WTC11 (cell line): ENCODE measurements at regions not wholly inside any gene's neighbourhood (a gene's known extent, or its start where the extent isn't known, plus 50 kb on each side); places are given as distances from the start of the nearest gene placed in this dataset.

Experiments
- ATAC-seq: fragments of 200-7000 bp; cut with Tn5 transposase; 2 replicates; pipeline ENCODE4 v1.10.0; 2021; ENCODE audit warnings: mild to moderate bottlenecking, moderate library complexity
- CTCF ChIA-PET: fragments of 300-600 bp; sonication (Branson Sonifier 250); formaldehyde crosslinking; loops from one replicate; lab custom pipeline; 2021; ENCODE audit warnings: antibody characterized with exemption; lab: Charles Lee
- POLR2A ChIA-PET: fragments of 350-600 bp; sonication (Branson Sonifier 250); formaldehyde crosslinking; loops from one replicate; lab custom pipeline; 2021; ENCODE audit warnings: antibody characterized with exemption; lab: Charles Lee
- DNase-seq: peaks from one replicate; pipeline ENCODE4 v3.0.0; 2021; ENCODE audit warnings: low spot score
- H3K27ac Mint-ChIP-seq: 2 replicates; pipeline ENCODE4 v1.8.0; 2021; ENCODE audit warnings: mixed read lengths
- H3K27me3 Mint-ChIP-seq: 2 replicates; pipeline ENCODE4 v1.8.0; 2021; ENCODE audit warnings: low read depth, mild to moderate bottlenecking, moderate library complexity, mixed read lengths
- H3K36me3 Mint-ChIP-seq: 2 replicates; pipeline ENCODE4 v1.8.0; 2021; ENCODE audit warnings: mixed read lengths
- H3K4me1 Mint-ChIP-seq: 2 replicates; pipeline ENCODE4 v1.8.0; 2022; ENCODE audit warnings: mixed read lengths
- H3K4me3 Mint-ChIP-seq: 2 replicates; pipeline ENCODE4 v1.8.0; 2021; ENCODE audit warnings: mild to moderate bottlenecking, moderate library complexity, mixed read lengths
- H3K9me3 Mint-ChIP-seq: 2 replicates; pipeline ENCODE4 v1.8.0; 2021; ENCODE audit warnings: mixed read lengths
- CREM ChIP-seq: sonication (generic); formaldehyde crosslinking; IDR thresholded peaks from 2 replicates; pipeline ENCODE4 v1.8.1; 2022; ENCODE audit warnings: mild to moderate bottlenecking, missing genetic modification reagents, moderate library complexity
- FOXP1 ChIP-seq: sonication (generic); formaldehyde crosslinking; IDR thresholded peaks from 2 replicates; pipeline ENCODE4 v1.8.0; 2022; ENCODE audit warnings: missing genetic modification reagents, mild to moderate bottlenecking, moderate library complexity, borderline replicate concordance
- JUN ChIP-seq: sonication (generic); formaldehyde crosslinking; IDR thresholded peaks from 2 replicates; pipeline ENCODE4 v1.8.0; 2023; ENCODE audit warnings: mild to moderate bottlenecking, missing genetic modification reagents
- SMAD3 ChIP-seq: sonication (generic); formaldehyde crosslinking; IDR thresholded peaks from 2 replicates; pipeline ENCODE4 v1.8.0; 2022; ENCODE audit warnings: missing genetic modification reagents, mild to moderate bottlenecking, borderline replicate concordance
- SMAD4 ChIP-seq: sonication (generic); formaldehyde crosslinking; IDR thresholded peaks from 2 replicates; pipeline ENCODE4 v1.8.0; 2022; ENCODE audit warnings: mild to moderate bottlenecking, missing genetic modification reagents
- SP1 ChIP-seq: sonication (generic); formaldehyde crosslinking; conservative IDR thresholded peaks from 2 replicates; pipeline ENCODE4 v1.8.1; 2022; ENCODE audit warnings: missing genetic modification reagents
- TP53 ChIP-seq: sonication (generic); formaldehyde crosslinking; IDR thresholded peaks from 2 replicates; pipeline ENCODE4 v1.8.1; 2023; ENCODE audit warnings: mild to moderate bottlenecking, missing genetic modification reagents
- ZBTB21 ChIP-seq: sonication (generic); formaldehyde crosslinking; IDR thresholded peaks from 2 replicates; pipeline ENCODE4 v1.8.1; 2023; ENCODE audit warnings: mild to moderate bottlenecking, missing genetic modification reagents, borderline replicate concordance
- ZBTB43 ChIP-seq: sonication (generic); formaldehyde crosslinking; IDR thresholded peaks from 2 replicates; pipeline ENCODE4 v1.8.1; 2023; ENCODE audit warnings: mild to moderate bottlenecking, missing genetic modification reagents
- TF ChIP-seq, protein P1 (sequence below): sonication (generic); formaldehyde crosslinking; IDR thresholded peaks from 2 replicates; pipeline ENCODE4 v1.8.1; 2022; ENCODE audit warnings: low read depth, mild to moderate bottlenecking, moderate library complexity, missing genetic modification reagents, borderline replicate concordance
- TF ChIP-seq, protein P2 (sequence below): sonication (generic); formaldehyde crosslinking; IDR thresholded peaks from 2 replicates; pipeline ENCODE4 v1.8.1; 2022; ENCODE audit warnings: mild to moderate bottlenecking, missing genetic modification reagents, moderate library complexity, borderline replicate concordance
- TF ChIP-seq, protein P3 (sequence below): fragments of 250-450 bp; sonication (Bioruptor Pico); IDR thresholded peaks from 2 replicates; pipeline ENCODE4 v1.9.0; 2021; ENCODE audit warnings: mild to moderate bottlenecking, borderline replicate concordance
- TF ChIP-seq, protein P4 (sequence below): sonication (generic); formaldehyde crosslinking; IDR thresholded peaks from 2 replicates; pipeline ENCODE4 v1.8.0; 2023; ENCODE audit warnings: missing genetic modification reagents
- TF ChIP-seq, protein P5 (sequence below): sonication (generic); formaldehyde crosslinking; IDR thresholded peaks from 2 replicates; pipeline ENCODE4 v1.8.0; 2022; ENCODE audit warnings: mild to moderate bottlenecking, missing genetic modification reagents

DNA sequence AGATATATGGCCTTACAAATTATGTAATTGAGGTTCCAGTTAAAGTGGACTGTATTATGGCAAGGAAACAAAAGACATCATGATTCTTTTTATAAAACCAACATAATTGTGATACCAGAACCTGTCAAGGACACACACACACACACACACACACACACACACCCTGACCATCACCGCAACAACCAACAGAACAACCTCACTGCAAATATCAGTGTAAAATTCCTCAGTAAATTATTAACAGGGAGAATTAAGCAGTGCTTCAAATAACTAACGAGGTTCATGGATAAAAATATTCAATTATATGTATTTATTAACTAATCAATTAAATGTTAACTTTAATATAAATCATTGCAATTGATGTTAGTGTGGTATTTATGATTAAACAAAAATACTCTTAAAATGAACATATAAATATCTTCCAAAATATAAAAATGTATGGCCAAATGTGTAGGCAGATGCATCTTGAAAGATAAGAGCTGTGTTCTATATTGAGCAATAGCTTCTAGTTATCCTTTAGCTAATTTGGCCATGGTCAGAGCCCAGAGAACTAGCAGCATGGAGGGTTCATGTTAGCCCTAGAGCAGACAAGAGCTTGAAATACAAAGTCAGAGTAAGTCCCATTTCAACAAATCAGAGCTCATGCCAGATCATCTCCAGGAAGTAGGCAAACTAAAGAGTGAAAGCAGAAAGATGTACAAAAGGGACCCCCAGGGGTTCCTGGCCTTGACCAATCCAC is 280.5 kb upstream of the ADAMTS16 start (continued):
- TF ChIP-seq, protein P1, sequence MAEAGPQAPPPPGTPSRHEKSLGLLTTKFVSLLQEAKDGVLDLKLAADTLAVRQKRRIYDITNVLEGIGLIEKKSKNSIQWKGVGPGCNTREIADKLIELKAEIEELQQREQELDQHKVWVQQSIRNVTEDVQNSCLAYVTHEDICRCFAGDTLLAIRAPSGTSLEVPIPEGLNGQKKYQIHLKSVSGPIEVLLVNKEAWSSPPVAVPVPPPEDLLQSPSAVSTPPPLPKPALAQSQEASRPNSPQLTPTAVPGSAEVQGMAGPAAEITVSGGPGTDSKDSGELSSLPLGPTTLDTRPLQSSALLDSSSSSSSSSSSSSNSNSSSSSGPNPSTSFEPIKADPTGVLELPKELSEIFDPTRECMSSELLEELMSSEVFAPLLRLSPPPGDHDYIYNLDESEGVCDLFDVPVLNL (CRISPR knock-in tag) = no peak
- TF ChIP-seq CREM (CRISPR knock-in tag) (no peak), SMAD3 (CRISPR knock-in tag) (no peak), ZBTB43 (CRISPR knock-in tag) (no peak), SMAD4 (CRISPR knock-in tag) (no peak), SP1 (CRISPR knock-in tag) (no peak), TP53 (CRISPR knock-in tag) (no peak)
- TF ChIP-seq, protein P2, sequence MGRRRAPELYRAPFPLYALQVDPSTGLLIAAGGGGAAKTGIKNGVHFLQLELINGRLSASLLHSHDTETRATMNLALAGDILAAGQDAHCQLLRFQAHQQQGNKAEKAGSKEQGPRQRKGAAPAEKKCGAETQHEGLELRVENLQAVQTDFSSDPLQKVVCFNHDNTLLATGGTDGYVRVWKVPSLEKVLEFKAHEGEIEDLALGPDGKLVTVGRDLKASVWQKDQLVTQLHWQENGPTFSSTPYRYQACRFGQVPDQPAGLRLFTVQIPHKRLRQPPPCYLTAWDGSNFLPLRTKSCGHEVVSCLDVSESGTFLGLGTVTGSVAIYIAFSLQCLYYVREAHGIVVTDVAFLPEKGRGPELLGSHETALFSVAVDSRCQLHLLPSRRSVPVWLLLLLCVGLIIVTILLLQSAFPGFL (CRISPR knock-in tag) = no peak
- TF ChIP-seq, protein P3, sequence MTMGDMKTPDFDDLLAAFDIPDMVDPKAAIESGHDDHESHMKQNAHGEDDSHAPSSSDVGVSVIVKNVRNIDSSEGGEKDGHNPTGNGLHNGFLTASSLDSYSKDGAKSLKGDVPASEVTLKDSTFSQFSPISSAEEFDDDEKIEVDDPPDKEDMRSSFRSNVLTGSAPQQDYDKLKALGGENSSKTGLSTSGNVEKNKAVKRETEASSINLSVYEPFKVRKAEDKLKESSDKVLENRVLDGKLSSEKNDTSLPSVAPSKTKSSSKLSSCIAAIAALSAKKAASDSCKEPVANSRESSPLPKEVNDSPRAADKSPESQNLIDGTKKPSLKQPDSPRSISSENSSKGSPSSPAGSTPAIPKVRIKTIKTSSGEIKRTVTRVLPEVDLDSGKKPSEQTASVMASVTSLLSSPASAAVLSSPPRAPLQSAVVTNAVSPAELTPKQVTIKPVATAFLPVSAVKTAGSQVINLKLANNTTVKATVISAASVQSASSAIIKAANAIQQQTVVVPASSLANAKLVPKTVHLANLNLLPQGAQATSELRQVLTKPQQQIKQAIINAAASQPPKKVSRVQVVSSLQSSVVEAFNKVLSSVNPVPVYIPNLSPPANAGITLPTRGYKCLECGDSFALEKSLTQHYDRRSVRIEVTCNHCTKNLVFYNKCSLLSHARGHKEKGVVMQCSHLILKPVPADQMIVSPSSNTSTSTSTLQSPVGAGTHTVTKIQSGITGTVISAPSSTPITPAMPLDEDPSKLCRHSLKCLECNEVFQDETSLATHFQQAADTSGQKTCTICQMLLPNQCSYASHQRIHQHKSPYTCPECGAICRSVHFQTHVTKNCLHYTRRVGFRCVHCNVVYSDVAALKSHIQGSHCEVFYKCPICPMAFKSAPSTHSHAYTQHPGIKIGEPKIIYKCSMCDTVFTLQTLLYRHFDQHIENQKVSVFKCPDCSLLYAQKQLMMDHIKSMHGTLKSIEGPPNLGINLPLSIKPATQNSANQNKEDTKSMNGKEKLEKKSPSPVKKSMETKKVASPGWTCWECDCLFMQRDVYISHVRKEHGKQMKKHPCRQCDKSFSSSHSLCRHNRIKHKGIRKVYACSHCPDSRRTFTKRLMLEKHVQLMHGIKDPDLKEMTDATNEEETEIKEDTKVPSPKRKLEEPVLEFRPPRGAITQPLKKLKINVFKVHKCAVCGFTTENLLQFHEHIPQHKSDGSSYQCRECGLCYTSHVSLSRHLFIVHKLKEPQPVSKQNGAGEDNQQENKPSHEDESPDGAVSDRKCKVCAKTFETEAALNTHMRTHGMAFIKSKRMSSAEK (CRISPR knock-in tag) = no peak
- TF ChIP-seq, all 79 proteins: peak for 0

- DNase-seq = no peak
- Mint-ChIP-seq H3K36me3 (no peaks in the 10 kb centered on the region), H3K27me3 (no peaks in the 10 kb centered on the region), H3K27ac (no peak overlapping the region), H3K4me3 (no peak overlapping the region), H3K4me1 (peaks cover 2% of the 10 kb centered on the region; the same call in 1 of the 2 replicates), H3K9me3 (0 out of 2 replicates have a peak, but pooled peaks cover 8% of the 10 kb centered on the region)
- ChIA-PET CTCF (interaction anchor here (1.5 kb wide), 1 partner anchor 8 kb away, joined by 4 read pairs; no protein-coding TSS in a partner anchor), POLR2A (no interaction called here)
- no peak for ATAC-seq
- TF ChIP-seq, protein P4, sequence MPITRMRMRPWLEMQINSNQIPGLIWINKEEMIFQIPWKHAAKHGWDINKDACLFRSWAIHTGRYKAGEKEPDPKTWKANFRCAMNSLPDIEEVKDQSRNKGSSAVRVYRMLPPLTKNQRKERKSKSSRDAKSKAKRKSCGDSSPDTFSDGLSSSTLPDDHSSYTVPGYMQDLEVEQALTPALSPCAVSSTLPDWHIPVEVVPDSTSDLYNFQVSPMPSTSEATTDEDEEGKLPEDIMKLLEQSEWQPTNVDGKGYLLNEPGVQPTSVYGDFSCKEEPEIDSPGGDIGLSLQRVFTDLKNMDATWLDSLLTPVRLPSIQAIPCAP (CRISPR knock-in tag) = no peak
- TF ChIP-seq FOXP1 (no peak), JUN (CRISPR knock-in tag) (no peak), ZBTB21 (CRISPR knock-in tag) (no peak)
- TF ChIP-seq, protein P5, sequence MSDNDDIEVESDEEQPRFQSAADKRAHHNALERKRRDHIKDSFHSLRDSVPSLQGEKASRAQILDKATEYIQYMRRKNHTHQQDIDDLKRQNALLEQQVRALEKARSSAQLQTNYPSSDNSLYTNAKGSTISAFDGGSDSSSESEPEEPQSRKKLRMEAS (CRISPR knock-in tag) = no peak
Observed at GRCh38 chr5:4860631-4861030, 279.5 kb upstream of the ADAMTS16 start.
